Activated naive CD8-positive, alpha-beta T cell treated with anti-CD3 and anti-CD28 coated beads for 36 hours (primary cell): ENCODE measurements at regions not wholly inside any gene's neighbourhood (a gene's known extent, or its start where the extent isn't known, plus 50 kb on each side); places are given as distances from the start of the nearest gene placed in this dataset.

Source experiments
- DNase-seq: peaks from one replicate; pipeline ENCODE4 v3.0.0; 2021
- H3K27ac Mint-ChIP-seq: one replicate; pipeline ENCODE4 v1.8.0; 2022; ENCODE audit warnings: mild to moderate bottlenecking, moderate library complexity, mixed read lengths
- H3K27me3 Mint-ChIP-seq: one replicate; pipeline ENCODE4 v1.8.0; 2022; ENCODE audit warnings: mild to moderate bottlenecking, mixed read lengths
- H3K36me3 Mint-ChIP-seq: one replicate; pipeline ENCODE4 v1.8.0; 2021; ENCODE audit warnings: mild to moderate bottlenecking, mixed read lengths
- H3K4me1 Mint-ChIP-seq: one replicate; pipeline ENCODE4 v1.8.0; 2021; ENCODE audit warnings: mixed read lengths
- H3K4me3 Mint-ChIP-seq: one replicate; pipeline ENCODE4 v1.8.0; 2022; ENCODE audit warnings: mild to moderate bottlenecking, moderate library complexity, mixed read lengths
- H3K9me3 Mint-ChIP-seq: one replicate; pipeline ENCODE4 v1.8.0; 2022; ENCODE audit warnings: mixed read lengths

GRCh38 chr13:33453936-33454335, 168.4 kb upstream of the STARD13 start:
- DNase-seq = no peak
- no peak overlapping the region for H3K4me3 Mint-ChIP-seq
- H3K9me3 Mint-ChIP-seq = no peaks in the 10 kb centered on the region
- no peaks in the 10 kb centered on the region for H3K4me1 Mint-ChIP-seq
- H3K27me3 Mint-ChIP-seq = peaks cover 8% of the 10 kb centered on the region
- H3K27ac Mint-ChIP-seq = no peak overlapping the region
- no peaks in the 10 kb centered on the region for H3K36me3 Mint-ChIP-seq

DNA sequence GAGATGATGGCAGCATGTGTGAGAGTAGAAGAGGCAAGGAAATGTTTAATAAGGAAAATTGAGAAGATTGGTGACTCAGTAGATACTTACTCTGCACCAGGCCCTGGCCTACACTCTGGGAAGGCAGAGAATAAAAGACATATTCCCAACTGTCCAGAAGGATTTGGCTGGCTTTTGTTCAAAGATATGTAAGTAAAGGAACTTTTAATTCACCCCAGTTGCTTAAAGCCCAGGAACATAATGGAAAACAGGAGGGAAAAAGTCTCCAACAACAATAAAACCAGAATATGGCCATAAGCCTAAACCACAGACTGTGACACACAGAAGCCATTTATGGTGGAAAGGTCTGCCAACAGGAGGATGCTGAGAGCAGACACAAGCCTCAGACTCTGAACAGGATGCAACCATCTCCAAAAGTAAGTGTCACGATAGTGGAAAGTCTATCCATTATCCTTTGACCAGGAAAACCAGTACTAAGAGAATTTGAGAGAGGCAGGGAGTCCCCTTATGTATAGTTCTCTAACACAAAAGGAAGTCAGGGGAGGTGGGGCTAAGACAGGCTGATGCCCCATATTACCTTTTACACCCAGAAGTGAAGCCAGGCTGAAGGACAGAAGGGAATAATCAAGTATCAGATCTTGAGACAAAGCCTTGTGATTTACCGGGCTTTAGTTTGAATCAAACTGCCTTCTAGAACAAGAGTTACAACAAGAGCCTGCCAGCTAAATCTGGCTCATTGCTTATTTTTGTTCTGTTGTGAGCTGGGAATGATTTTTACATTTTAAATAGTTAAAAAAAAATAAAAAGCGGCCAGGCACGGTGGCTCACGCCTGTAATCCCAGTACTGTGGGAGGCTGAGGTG, 169.5 kb upstream of the STARD13 start:
- H3K4me3 Mint-ChIP-seq = no peak overlapping the region
- H3K27me3 Mint-ChIP-seq = peaks cover 5% of the 10 kb centered on the region
- no peaks in the 10 kb centered on the region for H3K36me3 Mint-ChIP-seq
- DNase-seq = no peak
- no peaks in the 10 kb centered on the region for H3K4me1 Mint-ChIP-seq
- no peak overlapping the region for H3K27ac Mint-ChIP-seq
- no peaks in the 10 kb centered on the region for H3K9me3 Mint-ChIP-seq

DNA sequence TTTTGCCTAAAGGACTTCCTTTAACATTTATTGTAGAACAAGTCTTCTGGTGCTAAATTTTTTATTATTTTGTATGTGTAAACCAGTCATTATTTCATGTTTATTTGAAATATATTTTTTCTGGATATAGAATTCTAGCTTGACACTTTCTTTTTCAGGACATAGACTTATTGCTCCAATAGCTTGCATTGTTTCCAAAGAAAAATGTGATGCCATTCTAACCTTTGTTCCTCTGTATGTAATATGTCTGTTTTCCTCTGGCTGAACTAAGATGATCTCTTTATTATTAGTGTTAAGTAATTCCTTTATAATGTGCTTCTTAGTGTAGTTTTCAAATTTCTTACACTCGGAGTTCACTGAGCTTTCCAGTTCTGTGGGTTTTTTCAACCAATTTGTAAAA, 174.1 kb upstream of the STARD13 start:
- Mint-ChIP-seq H3K4me1 (no peaks in the 10 kb centered on the region), H3K27ac (no peak overlapping the region), H3K9me3 (no peaks in the 10 kb centered on the region), H3K27me3 (peaks cover 13% of the 10 kb centered on the region), H3K36me3 (no peaks in the 10 kb centered on the region), H3K4me3 (no peak overlapping the region)
- DNase-seq = no peak

DNA sequence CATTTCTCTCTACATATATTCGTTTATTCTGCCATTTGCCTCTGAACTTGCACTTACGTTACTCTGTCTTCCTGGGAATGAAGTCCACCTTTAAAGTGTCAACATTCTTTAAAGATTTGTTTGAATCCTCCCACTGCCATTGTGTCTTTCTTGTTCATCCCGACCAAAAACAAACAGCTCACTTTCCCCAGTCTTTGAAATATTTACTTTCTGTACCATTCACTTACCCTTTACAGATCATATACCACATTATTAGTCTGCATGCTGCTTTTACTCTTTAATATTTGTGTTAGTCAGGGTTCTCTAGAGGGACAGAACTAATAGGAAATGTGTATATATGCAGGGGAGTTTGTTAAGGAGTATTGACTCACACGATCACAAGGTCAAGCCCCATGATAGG, 176.6 kb upstream of the STARD13 start:
- H3K4me3 Mint-ChIP-seq = no peak overlapping the region
- H3K27me3 Mint-ChIP-seq = peaks cover 13% of the 10 kb centered on the region
- no peak for DNase-seq
- no peaks in the 10 kb centered on the region for H3K9me3 Mint-ChIP-seq
- no peaks in the 10 kb centered on the region for H3K36me3 Mint-ChIP-seq
- H3K4me1 Mint-ChIP-seq = no peaks in the 10 kb centered on the region
- no peak overlapping the region for H3K27ac Mint-ChIP-seq

GRCh38 chr13:33464345-33464744, 178.8 kb upstream of the STARD13 start:
- H3K27ac Mint-ChIP-seq = no peak overlapping the region
- no peaks in the 10 kb centered on the region for H3K9me3 Mint-ChIP-seq
- H3K4me1 Mint-ChIP-seq = no peaks in the 10 kb centered on the region
- H3K36me3 Mint-ChIP-seq = no peaks in the 10 kb centered on the region
- peaks cover 13% of the 10 kb centered on the region for H3K27me3 Mint-ChIP-seq
- H3K4me3 Mint-ChIP-seq = no peak overlapping the region
- DNase-seq = no peak

- Mint-ChIP-seq H3K9me3 (peaks cover 2% of the 10 kb centered on the region), H3K27me3 (peaks cover 14% of the 10 kb centered on the region)
Observed at GRCh38 chr13:33466262-33466661, 180.7 kb upstream of the STARD13 start.

GRCh38 chr13:33467556-33467955, 182.0 kb upstream of the STARD13 start:
- Mint-ChIP-seq H3K27me3 (peaks cover 10% of the 10 kb centered on the region), H3K4me3 (no peak overlapping the region), H3K36me3 (peaks cover 1% of the 10 kb centered on the region), H3K9me3 (peaks cover 2% of the 10 kb centered on the region), H3K4me1 (no peaks in the 10 kb centered on the region), H3K27ac (no peak overlapping the region)
- DNase-seq = no peak

More at GRCh38 chr13:33466262-33466661, 180.7 kb upstream of the STARD13 start:
- Mint-ChIP-seq H3K27ac (no peak overlapping the region), H3K4me3 (no peak overlapping the region), H3K4me1 (no peaks in the 10 kb centered on the region), H3K36me3 (peaks cover 1% of the 10 kb centered on the region)
- DNase-seq = no peak

- peaks cover 1% of the 10 kb centered on the region for H3K36me3 Mint-ChIP-seq
- peaks cover 2% of the 10 kb centered on the region for H3K9me3 Mint-ChIP-seq
- H3K4me3 Mint-ChIP-seq = no peak overlapping the region
- no peaks in the 10 kb centered on the region for H3K4me1 Mint-ChIP-seq
- no peak overlapping the region for H3K27ac Mint-ChIP-seq
- no peak for DNase-seq
- H3K27me3 Mint-ChIP-seq = peaks cover 6% of the 10 kb centered on the region
Observed at GRCh38 chr13:33471204-33471603, 185.6 kb upstream of the STARD13 start.

- peaks cover 4% of the 10 kb centered on the region for H3K9me3 Mint-ChIP-seq
- peaks cover 3% of the 10 kb centered on the region for H3K36me3 Mint-ChIP-seq
- H3K27ac Mint-ChIP-seq = no peak overlapping the region
- no peak overlapping the region for H3K4me3 Mint-ChIP-seq
- no peaks in the 10 kb centered on the region for H3K4me1 Mint-ChIP-seq
- peaks cover 6% of the 10 kb centered on the region for H3K27me3 Mint-ChIP-seq
- DNase-seq = no peak
Observed at GRCh38 chr13:33472446-33472845, 186.9 kb upstream of the STARD13 start.

DNA sequence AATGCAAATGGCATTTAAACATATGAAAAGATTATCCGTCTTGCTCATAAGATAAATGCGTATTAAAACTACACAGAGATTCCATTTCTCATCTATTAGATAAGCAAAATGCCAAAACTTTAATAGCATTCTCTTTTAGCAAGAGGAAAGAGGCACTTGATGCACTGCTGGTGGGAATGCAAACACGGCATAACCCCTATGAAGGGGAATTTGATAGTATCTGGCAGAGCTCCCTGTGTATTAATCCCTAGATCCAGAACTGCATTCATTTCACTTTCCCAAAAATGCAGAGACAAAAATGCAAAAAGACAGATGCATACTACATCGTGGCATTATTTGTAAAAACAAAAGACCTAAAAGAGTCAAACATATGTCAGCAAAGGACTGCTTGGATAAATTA, 193.6 kb upstream of the STARD13 start:
- no peak for DNase-seq
- Mint-ChIP-seq H3K9me3 (peaks cover 12% of the 10 kb centered on the region), H3K27ac (no peak overlapping the region), H3K4me1 (no peaks in the 10 kb centered on the region), H3K27me3 (peaks cover 7% of the 10 kb centered on the region), H3K36me3 (peaks cover 5% of the 10 kb centered on the region), H3K4me3 (no peak overlapping the region)

- H3K27me3 Mint-ChIP-seq = peaks cover 13% of the 10 kb centered on the region
- H3K27ac Mint-ChIP-seq = no peak overlapping the region
- peaks cover 18% of the 10 kb centered on the region for H3K9me3 Mint-ChIP-seq
- H3K4me3 Mint-ChIP-seq = no peak overlapping the region
- DNase-seq = no peak
- peaks cover 1% of the 10 kb centered on the region for H3K4me1 Mint-ChIP-seq
- peaks cover 5% of the 10 kb centered on the region for H3K36me3 Mint-ChIP-seq
Observed at GRCh38 chr13:33480561-33480960, 195.0 kb upstream of the STARD13 start.

DNA sequence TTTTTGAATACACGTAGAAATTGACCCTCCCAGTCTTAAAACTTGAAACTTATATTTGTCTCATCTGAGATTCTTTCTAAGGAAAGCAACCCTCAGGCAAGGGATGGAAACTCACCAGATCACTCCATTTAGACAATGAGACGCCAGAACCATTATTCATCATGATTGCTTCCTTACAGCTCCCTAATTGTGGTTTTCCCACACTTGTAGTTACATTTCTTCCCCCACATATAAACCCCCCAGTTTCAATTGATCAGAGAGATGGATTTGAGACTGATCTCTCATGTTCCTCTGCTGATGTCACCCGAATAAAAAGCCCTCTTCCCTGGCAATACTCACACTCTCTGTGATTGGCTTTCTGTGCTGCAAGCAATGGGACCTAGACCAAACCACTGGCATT, 197.9 kb upstream of the STARD13 start:
- Mint-ChIP-seq H3K4me3 (no peak overlapping the region), H3K27ac (no peak overlapping the region), H3K27me3 (peaks cover 15% of the 10 kb centered on the region), H3K9me3 (peaks cover 8% of the 10 kb centered on the region), H3K4me1 (peaks cover 1% of the 10 kb centered on the region), H3K36me3 (no peaks in the 10 kb centered on the region)
- no peak for DNase-seq

DNA sequence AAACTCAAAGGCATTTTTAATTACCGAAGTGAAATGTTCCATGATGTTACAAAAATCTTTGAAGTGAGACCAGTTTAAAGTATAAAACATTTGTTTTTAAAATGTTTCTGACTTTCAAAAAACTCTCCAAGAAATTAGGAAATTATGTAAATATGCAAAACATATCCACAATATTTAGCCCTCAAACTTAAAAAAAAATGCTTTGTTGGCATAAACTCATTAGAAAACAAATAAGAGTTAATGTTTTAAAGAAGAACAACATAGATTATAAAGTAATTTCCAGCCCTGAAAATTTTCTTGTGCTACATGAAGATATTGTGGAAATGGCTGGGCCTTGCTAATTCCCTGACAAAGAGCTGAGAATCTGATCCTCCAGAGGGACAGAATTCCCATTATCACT, 199.7 kb upstream of the STARD13 start:
- Mint-ChIP-seq H3K27ac (no peak overlapping the region), H3K9me3 (peaks cover 8% of the 10 kb centered on the region), H3K4me3 (no peak overlapping the region), H3K27me3 (peaks cover 20% of the 10 kb centered on the region), H3K4me1 (peaks cover 1% of the 10 kb centered on the region), H3K36me3 (no peaks in the 10 kb centered on the region)
- no peak for DNase-seq

GRCh38 chr13:33487575-33488243, 202.2 kb upstream of the STARD13 start:
- no peaks in the 10 kb centered on the region for H3K36me3 Mint-ChIP-seq
- no peak overlapping the region for H3K4me3 Mint-ChIP-seq
- no peak for DNase-seq
- no peak overlapping the region for H3K27ac Mint-ChIP-seq
- peaks cover 26% of the 10 kb centered on the region for H3K27me3 Mint-ChIP-seq
- H3K4me1 Mint-ChIP-seq = peaks cover 1% of the 10 kb centered on the region
- H3K9me3 Mint-ChIP-seq = peaks cover 8% of the 10 kb centered on the region

DNA sequence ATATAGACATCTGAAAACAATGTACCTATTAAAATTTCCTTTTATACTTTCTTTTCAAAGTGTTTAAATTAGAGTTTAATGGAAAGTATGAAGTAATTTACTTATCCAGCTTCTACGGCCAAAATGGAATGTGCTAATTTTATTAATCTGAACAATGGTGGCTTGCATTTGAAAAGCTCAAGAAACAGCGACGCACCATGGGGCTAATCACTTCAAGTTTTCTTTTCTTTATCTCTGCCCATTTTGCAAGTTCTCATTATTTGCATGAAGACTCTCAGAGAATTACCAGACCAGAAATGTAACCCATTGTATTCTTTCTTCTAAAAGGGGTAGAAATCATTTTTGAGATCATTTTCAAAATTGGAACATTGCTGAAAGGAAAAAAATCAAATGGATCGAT, 204.0 kb upstream of the STARD13 start:
- no peak overlapping the region for H3K4me3 Mint-ChIP-seq
- peaks cover 3% of the 10 kb centered on the region for H3K9me3 Mint-ChIP-seq
- DNase-seq = no peak
- no peaks in the 10 kb centered on the region for H3K36me3 Mint-ChIP-seq
- peaks cover under 1% of the 10 kb centered on the region for H3K4me1 Mint-ChIP-seq
- peaks cover 28% of the 10 kb centered on the region for H3K27me3 Mint-ChIP-seq
- H3K27ac Mint-ChIP-seq = no peak overlapping the region
